ENCODE measurements at regions not wholly inside any gene's neighbourhood (a gene's known extent, or its start where the extent isn't known, plus 50 kb on each side); places are given as distances from the start of the nearest gene placed in this dataset.

DNA sequence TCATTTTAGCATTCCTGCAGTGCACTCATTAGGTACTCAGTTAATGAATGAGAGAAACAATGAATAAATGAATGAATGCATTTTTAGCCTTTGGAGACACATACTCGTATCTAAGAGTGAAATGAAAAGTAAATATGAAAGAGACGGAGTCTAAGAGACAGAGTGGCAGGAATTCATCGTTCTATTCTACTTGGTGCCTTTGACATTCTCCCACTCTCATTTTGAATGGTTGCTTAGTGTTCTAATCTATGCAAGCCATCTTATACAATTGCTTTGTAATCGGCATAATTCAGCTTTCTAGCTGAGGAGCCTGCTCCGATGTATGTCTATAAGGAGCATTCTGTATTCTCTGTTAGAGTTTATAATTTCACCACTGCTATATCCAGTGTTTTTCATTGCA is 554.9 kb downstream of the PLCL1 start (continued):
- no peak for TF ChIP-seq REST (IDR thresholded peaks at IDR 0.05)
- TF ChIP-seq HNF4G (IDR thresholded peaks at IDR 0.05), result no peak

DNA sequence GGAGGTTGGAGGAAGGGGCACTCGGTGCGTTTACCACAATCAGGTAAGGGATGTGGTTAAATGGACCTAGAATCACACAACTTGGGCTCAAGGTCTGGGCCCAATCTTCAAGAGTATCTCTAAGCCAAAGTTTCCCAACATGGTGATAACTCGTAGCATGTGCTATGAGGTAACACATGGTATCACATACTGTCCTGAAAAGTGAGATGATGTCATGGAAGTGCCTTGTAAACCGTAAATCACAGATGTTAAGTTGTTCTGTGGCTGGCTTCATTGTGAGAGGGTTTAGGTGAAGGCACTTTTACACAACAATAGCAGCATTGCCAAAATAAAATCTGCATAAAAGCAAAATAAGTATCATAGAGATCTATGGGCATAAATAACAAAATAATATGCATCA is 551.8 kb downstream of the PLCL1 start:
- H3K4me1 ChIP-seq (ENCODE audit: control insufficient read depth in 4 of 4, insufficient read depth in 4 of 4, low read length in 3 of 4), result no peaks in the 10 kb centered on the region
- DNase-seq (ENCODE audit: low spot score), result no peak
- no peaks in the 10 kb centered on the region for H3K36me3 ChIP-seq (ENCODE audit: control insufficient read depth in 4 of 4, insufficient read depth in 3 of 4, low read depth in 1 of 4, low read length in 3 of 4)
- no peaks in the 10 kb centered on the region for H3K9me3 ChIP-seq (ENCODE audit: control insufficient read depth in 4 of 4, low read length in 3 of 4)
- WGBS, result 73% methylated on average over 4 of the region's 4 CpGs
- H3K9ac ChIP-seq (ENCODE audit: low read depth in 1 of 2, low read length in 2 of 2), result no peak overlapping the region
- no peak overlapping the region for H3K27ac ChIP-seq (ENCODE audit: low read depth in 1 of 2, low read length in 2 of 2)
- no peaks in the 10 kb centered on the region for H3K27me3 ChIP-seq (ENCODE audit: control insufficient read depth in 4 of 4, insufficient read depth in 4 of 4, low read length in 3 of 4)
- no peak overlapping the region for H3K4me3 ChIP-seq (ENCODE audit: low read depth in 1 of 3, low read length in 3 of 3)
- no peak for TF ChIP-seq RXRA (IDR thresholded peaks at IDR 0.05)
- TF ChIP-seq, protein P1, sequence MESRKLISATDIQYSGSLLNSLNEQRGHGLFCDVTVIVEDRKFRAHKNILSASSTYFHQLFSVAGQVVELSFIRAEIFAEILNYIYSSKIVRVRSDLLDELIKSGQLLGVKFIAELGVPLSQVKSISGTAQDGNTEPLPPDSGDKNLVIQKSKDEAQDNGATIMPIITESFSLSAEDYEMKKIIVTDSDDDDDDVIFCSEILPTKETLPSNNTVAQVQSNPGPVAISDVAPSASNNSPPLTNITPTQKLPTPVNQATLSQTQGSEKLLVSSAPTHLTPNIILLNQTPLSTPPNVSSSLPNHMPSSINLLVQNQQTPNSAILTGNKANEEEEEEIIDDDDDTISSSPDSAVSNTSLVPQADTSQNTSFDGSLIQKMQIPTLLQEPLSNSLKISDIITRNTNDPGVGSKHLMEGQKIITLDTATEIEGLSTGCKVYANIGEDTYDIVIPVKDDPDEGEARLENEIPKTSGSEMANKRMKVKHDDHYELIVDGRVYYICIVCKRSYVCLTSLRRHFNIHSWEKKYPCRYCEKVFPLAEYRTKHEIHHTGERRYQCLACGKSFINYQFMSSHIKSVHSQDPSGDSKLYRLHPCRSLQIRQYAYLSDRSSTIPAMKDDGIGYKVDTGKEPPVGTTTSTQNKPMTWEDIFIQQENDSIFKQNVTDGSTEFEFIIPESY (IDR thresholded peaks at IDR 0.05), result no peak
- TF ChIP-seq HNF4G (IDR thresholded peaks at IDR 0.05), result no peak

DNA sequence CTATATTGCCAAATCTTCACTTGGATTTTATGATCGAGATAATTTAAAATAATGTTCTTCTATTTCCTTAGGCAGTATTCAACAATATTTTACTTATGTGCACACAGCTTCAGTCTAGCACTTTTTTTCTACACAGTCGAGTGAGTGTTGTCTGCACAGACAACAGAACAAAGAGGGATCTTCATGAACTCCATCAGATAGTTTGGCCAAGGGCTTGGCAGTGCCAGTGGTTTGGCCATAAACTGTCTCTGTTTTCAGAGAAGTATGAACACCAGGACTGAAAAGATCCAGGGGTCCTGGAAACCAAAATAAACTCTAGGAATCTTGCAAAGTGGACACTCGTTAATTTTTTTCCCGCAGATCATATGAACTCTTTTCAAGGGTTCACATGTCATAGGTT is 547.3 kb downstream of the PLCL1 start:
- Histone ChIP-seq H3K27me3 (ENCODE audit: control insufficient read depth in 4 of 4, insufficient read depth in 4 of 4, low read length in 3 of 4) (no peaks in the 10 kb centered on the region), H3K9me3 (ENCODE audit: control insufficient read depth in 4 of 4, low read length in 3 of 4) (no peaks in the 10 kb centered on the region), H3K36me3 (ENCODE audit: control insufficient read depth in 4 of 4, insufficient read depth in 3 of 4, low read depth in 1 of 4, low read length in 3 of 4) (no peaks in the 10 kb centered on the region), H3K9ac (ENCODE audit: low read depth in 1 of 2, low read length in 2 of 2) (no peak overlapping the region), H3K4me1 (ENCODE audit: control insufficient read depth in 4 of 4, insufficient read depth in 4 of 4, low read length in 3 of 4) (no peaks in the 10 kb centered on the region), H3K27ac (ENCODE audit: low read depth in 1 of 2, low read length in 2 of 2) (no peak overlapping the region), H3K4me3 (ENCODE audit: low read depth in 1 of 3, low read length in 3 of 3) (no peak overlapping the region)
- 67% methylated on average over 4 of the region's 4 CpGs for WGBS
- TF ChIP-seq, protein P1 (IDR thresholded peaks at IDR 0.05), result no peak
- no peak for TF ChIP-seq EGR1 (IDR thresholded peaks at IDR 0.05; ENCODE audit: low read depth in 2 of 2)
- TF ChIP-seq SP1 (IDR thresholded peaks at IDR 0.05), result no peak
- TF ChIP-seq REST (IDR thresholded peaks at IDR 0.05), result no peak
- TF ChIP-seq HNF4G (IDR thresholded peaks at IDR 0.05), result no peak
- TF ChIP-seq, protein P2, sequence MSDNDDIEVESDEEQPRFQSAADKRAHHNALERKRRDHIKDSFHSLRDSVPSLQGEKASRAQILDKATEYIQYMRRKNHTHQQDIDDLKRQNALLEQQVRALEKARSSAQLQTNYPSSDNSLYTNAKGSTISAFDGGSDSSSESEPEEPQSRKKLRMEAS (IDR thresholded peaks at IDR 0.05), result no peak
- TF ChIP-seq, protein P3, sequence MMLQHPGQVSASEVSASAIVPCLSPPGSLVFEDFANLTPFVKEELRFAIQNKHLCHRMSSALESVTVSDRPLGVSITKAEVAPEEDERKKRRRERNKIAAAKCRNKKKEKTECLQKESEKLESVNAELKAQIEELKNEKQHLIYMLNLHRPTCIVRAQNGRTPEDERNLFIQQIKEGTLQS (IDR thresholded peaks at IDR 0.05), result no peak
- no peak for TF ChIP-seq TAF1 (conservative IDR thresholded peaks at IDR 0.05)
- TF ChIP-seq YY1 (IDR thresholded peaks at IDR 0.05), result no peak
- no peak for TF ChIP-seq RAD21 (IDR thresholded peaks at IDR 0.05)
- TF ChIP-seq NR2F2 (IDR thresholded peaks at IDR 0.05), result no peak
- no peak for TF ChIP-seq GABPA (IDR thresholded peaks at IDR 0.05 in 1 of 2, conservative IDR thresholded peaks at IDR 0.05 in 1 of 2)
- TF ChIP-seq FOXA1 (IDR thresholded peaks at IDR 0.05), result no peak
- TF ChIP-seq FOXA2 (IDR thresholded peaks at IDR 0.05), result no peak
- TF ChIP-seq RXRA (IDR thresholded peaks at IDR 0.05), result no peak
- no peak for TF ChIP-seq HNF4A (conservative IDR thresholded peaks at IDR 0.05)
- DNase-seq (ENCODE audit: low spot score), result no peak

Data from liver (tissue), 7 donors.